ENCODE measurements at regions not wholly inside any gene's neighbourhood (a gene's known extent, or its start where the extent isn't known, plus 50 kb on each side); places are given as distances from the start of the nearest gene placed in this dataset.

- ChIA-PET POLR2A (no interaction called here), CTCF (ENCODE audit: unreplicated experiment) (no interaction called here)
- Histone ChIP-seq H3K79me2 (ENCODE audit: insufficient read depth, low read depth, low read length) (no peaks in the 10 kb centered on the region), H3K27ac (ENCODE audit: low read depth, low read length, poor library complexity, severe bottlenecking) (no peak overlapping the region), H3K9me3 (ENCODE audit: low read length) (no peaks in the 10 kb centered on the region), H2AFZ (ENCODE audit: low read length) (no peak overlapping the region), H3K4me2 (ENCODE audit: low read length) (no peak overlapping the region), H3K4me1 (ENCODE audit: insufficient read depth, low read length, poor library complexity, severe bottlenecking) (no peaks in the 10 kb centered on the region), H4K20me1 (ENCODE audit: insufficient read depth, low read length) (no peaks in the 10 kb centered on the region), H3K36me3 (ENCODE audit: insufficient read depth, low read length) (no peaks in the 10 kb centered on the region), H3K9me2 (ENCODE audit: insufficient read depth, low read length) (no peaks in the 10 kb centered on the region), H3K4me3 (ENCODE audit: low read depth, low read length, poor library complexity, severe bottlenecking) (no peak overlapping the region)
- no peak for TF ChIP-seq EZH2phosphoT487 (IDR thresholded peaks at IDR 0.05; ENCODE audit: borderline replicate concordance, low read depth, low read length)
- TF ChIP-seq, protein P1, sequence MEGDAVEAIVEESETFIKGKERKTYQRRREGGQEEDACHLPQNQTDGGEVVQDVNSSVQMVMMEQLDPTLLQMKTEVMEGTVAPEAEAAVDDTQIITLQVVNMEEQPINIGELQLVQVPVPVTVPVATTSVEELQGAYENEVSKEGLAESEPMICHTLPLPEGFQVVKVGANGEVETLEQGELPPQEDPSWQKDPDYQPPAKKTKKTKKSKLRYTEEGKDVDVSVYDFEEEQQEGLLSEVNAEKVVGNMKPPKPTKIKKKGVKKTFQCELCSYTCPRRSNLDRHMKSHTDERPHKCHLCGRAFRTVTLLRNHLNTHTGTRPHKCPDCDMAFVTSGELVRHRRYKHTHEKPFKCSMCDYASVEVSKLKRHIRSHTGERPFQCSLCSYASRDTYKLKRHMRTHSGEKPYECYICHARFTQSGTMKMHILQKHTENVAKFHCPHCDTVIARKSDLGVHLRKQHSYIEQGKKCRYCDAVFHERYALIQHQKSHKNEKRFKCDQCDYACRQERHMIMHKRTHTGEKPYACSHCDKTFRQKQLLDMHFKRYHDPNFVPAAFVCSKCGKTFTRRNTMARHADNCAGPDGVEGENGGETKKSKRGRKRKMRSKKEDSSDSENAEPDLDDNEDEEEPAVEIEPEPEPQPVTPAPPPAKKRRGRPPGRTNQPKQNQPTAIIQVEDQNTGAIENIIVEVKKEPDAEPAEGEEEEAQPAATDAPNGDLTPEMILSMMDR (conservative IDR thresholded peaks at IDR 0.05; ENCODE audit: low read length): no peak
- BruUV-seq (replicated peaks): no TSS peak
- no peak for DNase-seq (ENCODE audit: low spot score)
- intact Hi-C loops (cut with micrococcal nuclease; ENCODE audit: unreplicated experiment): no loop called here
Observed at GRCh38 chr18:75491361-75491760, 63.9 kb upstream of the SMIM21 start.

GRCh38 chr18:75489493-75490190 lies 62.1 kb upstream of the SMIM21 start:
- ChIA-PET CTCF (ENCODE audit: unreplicated experiment) (no interaction called here), POLR2A (no interaction called here)
- no peak overlapping the region for H2AFZ ChIP-seq (ENCODE audit: low read length)
- no peaks in the 10 kb centered on the region for H3K9me2 ChIP-seq (ENCODE audit: insufficient read depth, low read length)
- H4K20me1 ChIP-seq (ENCODE audit: insufficient read depth, low read length): no peaks in the 10 kb centered on the region
- no peaks in the 10 kb centered on the region for H3K9me3 ChIP-seq (ENCODE audit: low read length)
- DNase-seq (ENCODE audit: low spot score): no peak
- no peak for TF ChIP-seq EZH2phosphoT487 (IDR thresholded peaks at IDR 0.05; ENCODE audit: borderline replicate concordance, low read depth, low read length)
- TF ChIP-seq, protein P1 (conservative IDR thresholded peaks at IDR 0.05; ENCODE audit: low read length): no peak
- H3K27ac ChIP-seq (ENCODE audit: low read depth, low read length, poor library complexity, severe bottlenecking): no peak overlapping the region
- no peaks in the 10 kb centered on the region for H3K79me2 ChIP-seq (ENCODE audit: insufficient read depth, low read depth, low read length)
- H3K4me1 ChIP-seq (ENCODE audit: insufficient read depth, low read length, poor library complexity, severe bottlenecking): no peaks in the 10 kb centered on the region
- BruUV-seq (replicated peaks): no TSS peak
- no peaks in the 10 kb centered on the region for H3K36me3 ChIP-seq (ENCODE audit: insufficient read depth, low read length)
- intact Hi-C loops (cut with micrococcal nuclease; ENCODE audit: unreplicated experiment): no loop called here
- no peak overlapping the region for H3K4me3 ChIP-seq (ENCODE audit: low read depth, low read length, poor library complexity, severe bottlenecking)
- no peak overlapping the region for H3K4me2 ChIP-seq (ENCODE audit: low read length)

DNA sequence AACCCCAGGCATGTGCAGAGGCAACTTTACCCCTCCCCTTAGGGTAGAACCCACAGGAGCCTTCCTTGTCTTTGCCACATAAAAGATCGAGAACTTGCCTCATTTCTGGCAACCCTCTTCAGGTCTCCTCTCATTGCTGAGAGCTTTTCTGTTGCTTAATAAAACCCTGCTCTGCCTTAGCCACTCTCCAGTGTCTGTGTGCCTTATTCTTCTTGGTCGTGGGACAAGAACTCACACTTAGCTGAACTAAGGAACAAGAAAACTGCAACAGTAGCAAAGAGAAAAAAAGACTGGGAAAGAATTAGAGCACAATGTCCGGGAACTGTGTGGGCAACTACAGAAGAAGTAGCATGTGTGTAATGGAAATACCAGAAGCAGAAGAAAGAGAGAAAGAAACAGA lies 56.2 kb upstream of the SMIM21 start:
- Histone ChIP-seq H3K27ac (ENCODE audit: low read depth, low read length, poor library complexity, severe bottlenecking) (no peak overlapping the region), H3K4me2 (ENCODE audit: low read length) (no peak overlapping the region), H3K9me3 (ENCODE audit: low read length) (no peaks in the 10 kb centered on the region), H3K36me3 (ENCODE audit: insufficient read depth, low read length) (no peaks in the 10 kb centered on the region), H3K9me2 (ENCODE audit: insufficient read depth, low read length) (no peaks in the 10 kb centered on the region), H2AFZ (ENCODE audit: low read length) (no peak overlapping the region), H3K4me3 (ENCODE audit: low read depth, low read length, poor library complexity, severe bottlenecking) (no peak overlapping the region), H3K4me1 (ENCODE audit: insufficient read depth, low read length, poor library complexity, severe bottlenecking) (no peaks in the 10 kb centered on the region), H4K20me1 (ENCODE audit: insufficient read depth, low read length) (no peaks in the 10 kb centered on the region), H3K79me2 (ENCODE audit: insufficient read depth, low read depth, low read length) (no peaks in the 10 kb centered on the region)
- TF ChIP-seq, protein P1 (conservative IDR thresholded peaks at IDR 0.05; ENCODE audit: low read length): no peak
- no peak for TF ChIP-seq EZH2phosphoT487 (IDR thresholded peaks at IDR 0.05; ENCODE audit: borderline replicate concordance, low read depth, low read length)
- intact Hi-C loops (cut with micrococcal nuclease; ENCODE audit: unreplicated experiment): no loop called here
- CTCF ChIA-PET (ENCODE audit: unreplicated experiment): no interaction called here
- no peak for DNase-seq (ENCODE audit: low spot score)
- POLR2A ChIA-PET: no interaction called here
- no TSS peak for BruUV-seq (replicated peaks)
